ENCODE measurements at regions not wholly inside any gene's neighbourhood (a gene's known extent, or its start where the extent isn't known, plus 50 kb on each side); places are given as distances from the start of the nearest gene placed in this dataset.
A peak's percentile ranks its signal among the peaks of the same experiment; 100 is the strongest.

- no peaks in the 10 kb centered on the region for H3K4me1 ChIP-seq (ENCODE audit: control insufficient read depth in 3 of 3, insufficient read depth in 2 of 3, low read depth in 1 of 3, low read length in 2 of 3)
- H3K27me3 ChIP-seq (ENCODE audit: control insufficient read depth in 3 of 3, insufficient read depth in 3 of 3, low read length in 3 of 3), result no peaks in the 10 kb centered on the region
- DNase-seq (no peak), FAIRE-seq (no peak)
- 83 to 93% (median 87%) methylated on average over 1 of the region's 1 CpG for WGBS, 3 donors
- no peak overlapping the region for H3K27ac ChIP-seq (ENCODE audit: low read depth in 1 of 3, low read length in 2 of 3)
- H3K36me3 ChIP-seq (ENCODE audit: control insufficient read depth in 3 of 3, insufficient read depth in 2 of 3, low read depth in 1 of 3, low read length in 3 of 3), result no peaks in the 10 kb centered on the region
- no peak overlapping the region for H3K4me3 ChIP-seq (ENCODE audit: low read depth in 1 of 3, low read length in 3 of 3)
- H3K9me3 ChIP-seq (ENCODE audit: control insufficient read depth in 2 of 2, insufficient read depth in 1 of 2, low read depth in 1 of 2, low read length in 1 of 2), result no peaks in the 10 kb centered on the region
Observed at GRCh38 chr6:77145244-77145643, 318.0 kb downstream of the HTR1B start.

GRCh38 chr6:77143659-77144447 is 319.4 kb downstream of the HTR1B start:
- Histone ChIP-seq H3K4me1 (ENCODE audit: control insufficient read depth in 3 of 3, insufficient read depth in 2 of 3, low read depth in 1 of 3, low read length in 2 of 3) (no peaks in the 10 kb centered on the region), H3K4me3 (ENCODE audit: low read depth in 1 of 3, low read length in 3 of 3) (no peak overlapping the region), H3K9me3 (ENCODE audit: control insufficient read depth in 2 of 2, insufficient read depth in 1 of 2, low read depth in 1 of 2, low read length in 1 of 2) (no peaks in the 10 kb centered on the region), H3K36me3 (ENCODE audit: control insufficient read depth in 3 of 3, insufficient read depth in 2 of 3, low read depth in 1 of 3, low read length in 3 of 3) (no peaks in the 10 kb centered on the region), H3K27ac (ENCODE audit: low read depth in 1 of 3, low read length in 2 of 3) (peak overlapping the region in 1 of 3 donors; percentile 42), H3K27me3 (ENCODE audit: control insufficient read depth in 3 of 3, insufficient read depth in 3 of 3, low read length in 3 of 3) (no peaks in the 10 kb centered on the region)
- FAIRE-seq, result no peak
- WGBS, 3 donors, result 33 to 66% (median 41%) methylated on average over 5 of the region's 5 CpGs
- DNase-seq, result peak; percentile 54 to 66

GRCh38 chr6:77136086-77136485 is 327.2 kb downstream of the HTR1B start:
- Histone ChIP-seq H3K9me3 (ENCODE audit: control insufficient read depth in 2 of 2, insufficient read depth in 1 of 2, low read depth in 1 of 2, low read length in 1 of 2) (no peaks in the 10 kb centered on the region), H3K27me3 (ENCODE audit: control insufficient read depth in 3 of 3, insufficient read depth in 3 of 3, low read length in 3 of 3) (no peaks in the 10 kb centered on the region), H3K4me1 (ENCODE audit: control insufficient read depth in 3 of 3, insufficient read depth in 2 of 3, low read depth in 1 of 3, low read length in 2 of 3) (no peaks in the 10 kb centered on the region), H3K4me3 (ENCODE audit: low read depth in 1 of 3, low read length in 3 of 3) (no peak overlapping the region), H3K27ac (ENCODE audit: low read depth in 1 of 3, low read length in 2 of 3) (no peak overlapping the region), H3K36me3 (ENCODE audit: control insufficient read depth in 3 of 3, insufficient read depth in 2 of 3, low read depth in 1 of 3, low read length in 3 of 3) (no peaks in the 10 kb centered on the region)
- FAIRE-seq (no peak), DNase-seq (no peak)

- DNase-seq (no peak), FAIRE-seq (no peak)
- Histone ChIP-seq H3K36me3 (ENCODE audit: control insufficient read depth in 3 of 3, insufficient read depth in 2 of 3, low read depth in 1 of 3, low read length in 3 of 3) (no peaks in the 10 kb centered on the region), H3K27me3 (ENCODE audit: control insufficient read depth in 3 of 3, insufficient read depth in 3 of 3, low read length in 3 of 3) (no peaks in the 10 kb centered on the region), H3K4me1 (ENCODE audit: control insufficient read depth in 3 of 3, insufficient read depth in 2 of 3, low read depth in 1 of 3, low read length in 2 of 3) (no peaks in the 10 kb centered on the region), H3K27ac (ENCODE audit: low read depth in 1 of 3, low read length in 2 of 3) (no peak overlapping the region), H3K4me3 (ENCODE audit: low read depth in 1 of 3, low read length in 3 of 3) (no peak overlapping the region), H3K9me3 (ENCODE audit: control insufficient read depth in 2 of 2, insufficient read depth in 1 of 2, low read depth in 1 of 2, low read length in 1 of 2) (no peaks in the 10 kb centered on the region)
- 81 to 84% (median 81%) methylated on average over 5 of the region's 5 CpGs for WGBS, 3 donors
Observed at GRCh38 chr6:77133031-77133430, 330.3 kb downstream of the HTR1B start.

GRCh38 chr6:77131426-77131825 is 331.9 kb downstream of the HTR1B start:
- FAIRE-seq, result no peak
- WGBS, 3 donors, result 84 to 92% (median 86%) methylated on average over 4 of the region's 4 CpGs

GRCh38 chr6:77124604-77125003 is 338.7 kb downstream of the HTR1B start:
- Histone ChIP-seq H3K4me3 (ENCODE audit: low read depth in 1 of 3, low read length in 3 of 3) (no peak overlapping the region), H3K36me3 (ENCODE audit: control insufficient read depth in 3 of 3, insufficient read depth in 2 of 3, low read depth in 1 of 3, low read length in 3 of 3) (no peaks in the 10 kb centered on the region), H3K27ac (ENCODE audit: low read depth in 1 of 3, low read length in 2 of 3) (no peak overlapping the region), H3K4me1 (ENCODE audit: control insufficient read depth in 3 of 3, insufficient read depth in 2 of 3, low read depth in 1 of 3, low read length in 2 of 3) (no peaks in the 10 kb centered on the region), H3K27me3 (ENCODE audit: control insufficient read depth in 3 of 3, insufficient read depth in 3 of 3, low read length in 3 of 3) (no peaks in the 10 kb centered on the region), H3K9me3 (ENCODE audit: control insufficient read depth in 2 of 2, insufficient read depth in 1 of 2, low read depth in 1 of 2, low read length in 1 of 2) (no peaks in the 10 kb centered on the region)
- no peak for FAIRE-seq
- WGBS, 3 donors, result 83 to 100% (median 86%) methylated on average over 1 of the region's 1 CpG
- DNase-seq, result no peak

More at GRCh38 chr6:77131426-77131825, 331.9 kb downstream of the HTR1B start:
- no peaks in the 10 kb centered on the region for H3K36me3 ChIP-seq (ENCODE audit: control insufficient read depth in 3 of 3, insufficient read depth in 2 of 3, low read depth in 1 of 3, low read length in 3 of 3)
- H3K4me1 ChIP-seq (ENCODE audit: control insufficient read depth in 3 of 3, insufficient read depth in 2 of 3, low read depth in 1 of 3, low read length in 2 of 3), result no peaks in the 10 kb centered on the region
- no peak for DNase-seq
- no peak overlapping the region for H3K4me3 ChIP-seq (ENCODE audit: low read depth in 1 of 3, low read length in 3 of 3)
- no peak overlapping the region for H3K27ac ChIP-seq (ENCODE audit: low read depth in 1 of 3, low read length in 2 of 3)
- H3K27me3 ChIP-seq (ENCODE audit: control insufficient read depth in 3 of 3, insufficient read depth in 3 of 3, low read length in 3 of 3), result no peaks in the 10 kb centered on the region
- no peaks in the 10 kb centered on the region for H3K9me3 ChIP-seq (ENCODE audit: control insufficient read depth in 2 of 2, insufficient read depth in 1 of 2, low read depth in 1 of 2, low read length in 1 of 2)

- Histone ChIP-seq H3K27me3 (ENCODE audit: control insufficient read depth in 3 of 3, insufficient read depth in 3 of 3, low read length in 3 of 3) (no peaks in the 10 kb centered on the region), H3K4me3 (ENCODE audit: low read depth in 1 of 3, low read length in 3 of 3) (no peak overlapping the region), H3K4me1 (ENCODE audit: control insufficient read depth in 3 of 3, insufficient read depth in 2 of 3, low read depth in 1 of 3, low read length in 2 of 3) (no peaks in the 10 kb centered on the region), H3K36me3 (ENCODE audit: control insufficient read depth in 3 of 3, insufficient read depth in 2 of 3, low read depth in 1 of 3, low read length in 3 of 3) (no peaks in the 10 kb centered on the region), H3K27ac (ENCODE audit: low read depth in 1 of 3, low read length in 2 of 3) (no peak overlapping the region), H3K9me3 (ENCODE audit: control insufficient read depth in 2 of 2, insufficient read depth in 1 of 2, low read depth in 1 of 2, low read length in 1 of 2) (no peaks in the 10 kb centered on the region)
- DNase-seq (no peak), FAIRE-seq (no peak)
- WGBS, 3 donors, result 85 to 88% (median 88%) methylated on average over 3 of the region's 3 CpGs
Observed at GRCh38 chr6:77123527-77123926, 339.8 kb downstream of the HTR1B start.

GRCh38 chr6:77106992-77107391 is 356.3 kb downstream of the HTR1B start:
- Histone ChIP-seq H3K9me3 (ENCODE audit: control insufficient read depth in 2 of 2, insufficient read depth in 1 of 2, low read depth in 1 of 2, low read length in 1 of 2) (no peaks in the 10 kb centered on the region), H3K4me1 (ENCODE audit: control insufficient read depth in 3 of 3, insufficient read depth in 2 of 3, low read depth in 1 of 3, low read length in 2 of 3) (no peaks in the 10 kb centered on the region), H3K4me3 (ENCODE audit: low read depth in 1 of 3, low read length in 3 of 3) (no peak overlapping the region), H3K27me3 (ENCODE audit: control insufficient read depth in 3 of 3, insufficient read depth in 3 of 3, low read length in 3 of 3) (no peaks in the 10 kb centered on the region), H3K27ac (ENCODE audit: low read depth in 1 of 3, low read length in 2 of 3) (no peak overlapping the region), H3K36me3 (ENCODE audit: control insufficient read depth in 3 of 3, insufficient read depth in 2 of 3, low read depth in 1 of 3, low read length in 3 of 3) (no peaks in the 10 kb centered on the region)
- 69 to 76% (median 71%) methylated on average over 4 of the region's 4 CpGs for WGBS, 3 donors
- FAIRE-seq, result no peak
- no peak for DNase-seq

GRCh38 chr6:77105091-77105490 is 358.2 kb downstream of the HTR1B start:
- no peak for FAIRE-seq
- H3K9me3 ChIP-seq (ENCODE audit: control insufficient read depth in 2 of 2, insufficient read depth in 1 of 2, low read depth in 1 of 2, low read length in 1 of 2), result no peaks in the 10 kb centered on the region

More at GRCh38 chr6:77105091-77105490, 358.2 kb downstream of the HTR1B start:
- Histone ChIP-seq H3K27ac (ENCODE audit: low read depth in 1 of 3, low read length in 2 of 3) (no peak overlapping the region), H3K27me3 (ENCODE audit: control insufficient read depth in 3 of 3, insufficient read depth in 3 of 3, low read length in 3 of 3) (no peaks in the 10 kb centered on the region), H3K4me1 (ENCODE audit: control insufficient read depth in 3 of 3, insufficient read depth in 2 of 3, low read depth in 1 of 3, low read length in 2 of 3) (no peaks in the 10 kb centered on the region), H3K4me3 (ENCODE audit: low read depth in 1 of 3, low read length in 3 of 3) (no peak overlapping the region), H3K36me3 (ENCODE audit: control insufficient read depth in 3 of 3, insufficient read depth in 2 of 3, low read depth in 1 of 3, low read length in 3 of 3) (no peaks in the 10 kb centered on the region)
- WGBS, 3 donors, result 37 to 53% (median 43%) methylated on average over 2 of the region's 2 CpGs
- DNase-seq, result no peak
